ENCODE measurements at regions not wholly inside any gene's neighbourhood (a gene's known extent, or its start where the extent isn't known, plus 50 kb on each side); places are given as distances from the start of the nearest gene placed in this dataset.

GRCh38 chr6:16840725-16841124, 79.5 kb upstream of the ATXN1 start:
- H3K4me3 Mint-ChIP-seq: no peak overlapping the region
- intact Hi-C loops (cut with micrococcal nuclease): no loop called here
- no peaks in the 10 kb centered on the region for H3K9me3 Mint-ChIP-seq
- ATAC-seq (no peak), DNase-seq (no peak)
- peaks cover 0 to 3% of the 10 kb centered on the region in 2 donors for H3K27me3 Mint-ChIP-seq (ENCODE audit: low read depth in 2 of 2)
- H3K27ac Mint-ChIP-seq: no peak overlapping the region
- Histone ChIP-seq H3K4me1 (ENCODE audit: control insufficient read depth, insufficient read depth, low read length) (no peaks in the 10 kb centered on the region), H3K27ac (ENCODE audit: low read length) (no peak overlapping the region), H3K4me3 (ENCODE audit: low read length) (no peak overlapping the region), H3K9me3 (ENCODE audit: control insufficient read depth, insufficient read depth, low read length) (no peaks in the 10 kb centered on the region), H3K36me3 (ENCODE audit: control insufficient read depth, insufficient read depth, low read length) (no peaks in the 10 kb centered on the region), H3K27me3 (ENCODE audit: control insufficient read depth, insufficient read depth, low read length) (no peaks in the 10 kb centered on the region)
- WGBS (ENCODE audit: insufficient coverage): 25% methylated on average over 2 of the region's 2 CpGs
- peaks cover 20 to 21% of the 10 kb centered on the region in 2 donors for H3K4me1 Mint-ChIP-seq
- no peaks in the 10 kb centered on the region for H3K36me3 Mint-ChIP-seq
- no peak for TF ChIP-seq CTCF (IDR thresholded peaks at IDR 0.05)

- no peaks in the 10 kb centered on the region for H3K9me3 Mint-ChIP-seq
- Histone ChIP-seq H3K4me1 (ENCODE audit: control insufficient read depth, insufficient read depth, low read length) (no peaks in the 10 kb centered on the region), H3K27me3 (ENCODE audit: control insufficient read depth, insufficient read depth, low read length) (no peaks in the 10 kb centered on the region), H3K36me3 (ENCODE audit: control insufficient read depth, insufficient read depth, low read length) (no peaks in the 10 kb centered on the region), H3K9me3 (ENCODE audit: control insufficient read depth, insufficient read depth, low read length) (no peaks in the 10 kb centered on the region), H3K4me3 (ENCODE audit: low read length) (no peak overlapping the region), H3K27ac (ENCODE audit: low read length) (no peak overlapping the region)
- TF ChIP-seq CTCF (IDR thresholded peaks at IDR 0.05): no peak
- WGBS (ENCODE audit: insufficient coverage): 30% methylated on average over 2 of the region's 3 CpGs
- intact Hi-C loops (cut with micrococcal nuclease): no loop called here
- H3K36me3 Mint-ChIP-seq: no peaks in the 10 kb centered on the region
- DNase-seq (no peak), ATAC-seq (no peak)
- no peak overlapping the region for H3K4me3 Mint-ChIP-seq
- H3K27ac Mint-ChIP-seq: no peak overlapping the region
- peaks cover 20 to 21% of the 10 kb centered on the region in 2 donors for H3K4me1 Mint-ChIP-seq
- peaks cover 0 to 3% of the 10 kb centered on the region in 2 donors for H3K27me3 Mint-ChIP-seq (ENCODE audit: low read depth in 2 of 2)
Measured at GRCh38 chr6:16840291-16840690, 79.0 kb upstream of the ATXN1 start.

- ATAC-seq (no peak), DNase-seq (no peak)
- no peaks in the 10 kb centered on the region for H3K36me3 ChIP-seq (ENCODE audit: control insufficient read depth, insufficient read depth, low read length)
- no peaks in the 10 kb centered on the region for H3K9me3 ChIP-seq (ENCODE audit: control insufficient read depth, insufficient read depth, low read length)
- H3K27me3 Mint-ChIP-seq (ENCODE audit: low read depth in 2 of 2): peaks cover 0 to 3% of the 10 kb centered on the region in 2 donors
- no peaks in the 10 kb centered on the region for H3K27me3 ChIP-seq (ENCODE audit: control insufficient read depth, insufficient read depth, low read length)
- intact Hi-C loops (cut with micrococcal nuclease): no loop called here
- H3K4me1 Mint-ChIP-seq: peaks cover 20 to 21% of the 10 kb centered on the region in 2 donors
- 93% methylated on average over 2 of the region's 2 CpGs for WGBS (ENCODE audit: insufficient coverage)
- H3K27ac ChIP-seq (ENCODE audit: low read length): no peak overlapping the region
- H3K9me3 Mint-ChIP-seq: no peaks in the 10 kb centered on the region
- no peak overlapping the region for H3K4me3 Mint-ChIP-seq
- H3K27ac Mint-ChIP-seq: no peak overlapping the region
- no peaks in the 10 kb centered on the region for H3K36me3 Mint-ChIP-seq
- no peaks in the 10 kb centered on the region for H3K4me1 ChIP-seq (ENCODE audit: control insufficient read depth, insufficient read depth, low read length)
- H3K4me3 ChIP-seq (ENCODE audit: low read length): no peak overlapping the region
- TF ChIP-seq CTCF (IDR thresholded peaks at IDR 0.05): no peak
Measured at GRCh38 chr6:16839631-16840179, 78.4 kb upstream of the ATXN1 start.
